ENCODE measurements at regions not wholly inside any gene's neighbourhood (a gene's known extent, or its start where the extent isn't known, plus 50 kb on each side); places are given as distances from the start of the nearest gene placed in this dataset.

DNA sequence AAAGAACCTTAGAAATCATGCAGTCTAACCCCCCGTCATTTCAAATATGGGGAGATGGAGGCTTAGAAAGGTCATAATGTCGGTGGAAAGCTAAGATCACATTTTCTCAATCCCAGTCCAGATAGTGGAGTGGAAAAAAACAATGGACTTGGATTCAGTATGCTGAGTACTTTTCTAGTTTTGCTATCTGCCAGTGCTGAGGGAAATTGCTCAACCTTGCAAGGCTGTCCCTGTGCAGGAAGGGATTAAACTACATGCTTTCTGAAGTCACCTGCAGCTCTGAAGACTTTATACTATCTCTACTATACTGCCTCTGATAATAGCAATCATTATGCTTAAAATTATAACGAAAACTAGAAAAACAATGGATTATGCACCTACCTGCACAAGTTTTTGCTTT, 272.8 kb downstream of the LRIG3 start:
- TF ChIP-seq POLR2A (IDR thresholded peaks at IDR 0.05; ENCODE audit: low read length) = no peak
- TF ChIP-seq GATA1 (IDR thresholded peaks at IDR 0.05; ENCODE audit: low read depth, low read length) = no peak

All from erythroblast (primary cell).